ENCODE measurements at regions not wholly inside any gene's neighbourhood (a gene's known extent, or its start where the extent isn't known, plus 50 kb on each side); places are given as distances from the start of the nearest gene placed in this dataset.

GRCh38 chr7:66467887-66468286, 160.8 kb upstream of the KCTD7 start:
- TF ChIP-seq POLR2AphosphoS5 (IDR thresholded peaks at IDR 0.05; ENCODE audit: borderline replicate concordance, low read depth, low read length) (no peak), EZH2 (IDR thresholded peaks at IDR 0.05) (no peak)

Measured in SK-N-MC (cell line).